ENCODE measurements at regions not wholly inside any gene's neighbourhood (a gene's known extent, or its start where the extent isn't known, plus 50 kb on each side); places are given as distances from the start of the nearest gene placed in this dataset.

- Histone ChIP-seq H3K4me1 (ENCODE audit: control insufficient read depth, insufficient read depth, low read length) (no peaks in the 10 kb centered on the region), H3K36me3 (ENCODE audit: control insufficient read depth, insufficient read depth, low read length) (no peaks in the 10 kb centered on the region), H3K9me3 (ENCODE audit: control insufficient read depth, low read length) (no peaks in the 10 kb centered on the region), H3K4me3 (ENCODE audit: low read length) (no peak overlapping the region), H3K27ac (ENCODE audit: low read depth, low read length) (no peak overlapping the region), H3K27me3 (ENCODE audit: control insufficient read depth, insufficient read depth, low read length, poor library complexity, severe bottlenecking) (no peaks in the 10 kb centered on the region), H3K9ac (ENCODE audit: extremely low read depth, low read length, poor library complexity, severe bottlenecking) (no peak overlapping the region)
- DNase-seq = peak; percentile 48
- no peak for TF ChIP-seq CTCF (conservative IDR thresholded peaks at IDR 0.05)
- no peaks in the 10 kb centered on the region for H3K4me1 Mint-ChIP-seq
- no peaks in the 10 kb centered on the region for H3K9me3 Mint-ChIP-seq
- 79 to 94% methylated on average over 3 to 4 of the region's 4 CpGs for WGBS, 2 experiments (ENCODE audit: insufficient coverage in 1 of 2, insufficient read length in 1 of 2)
- no peaks in the 10 kb centered on the region for H3K27me3 Mint-ChIP-seq (ENCODE audit: insufficient read depth)
- no peak overlapping the region for H3K4me3 Mint-ChIP-seq
- H3K27ac Mint-ChIP-seq = no peak overlapping the region
- H3K36me3 Mint-ChIP-seq (ENCODE audit: low read depth) = no peaks in the 10 kb centered on the region
Measured at GRCh38 chr5:99973779-99974178, 561.4 kb upstream of the FAM174A start.

DNA sequence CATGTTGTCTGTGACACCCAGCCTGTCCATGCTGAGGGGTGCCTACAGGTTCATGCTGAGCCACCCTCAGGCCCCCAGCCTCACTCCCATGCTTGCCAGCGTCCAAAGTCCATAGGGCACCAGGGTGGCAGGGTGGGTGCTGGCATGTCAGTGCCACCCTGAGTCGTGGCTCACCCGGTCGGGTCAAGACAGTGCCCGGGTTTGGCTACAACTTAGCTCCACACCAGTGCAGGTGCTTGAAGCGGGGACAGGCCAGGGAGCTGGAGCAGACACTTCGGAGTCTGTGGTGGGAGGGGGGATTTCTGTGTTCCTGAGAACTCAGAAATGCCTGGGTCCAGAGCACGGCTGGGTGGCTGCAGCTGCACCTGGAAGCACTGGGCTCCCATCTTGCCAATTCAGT lies 579.2 kb upstream of the FAM174A start:
- no peaks in the 10 kb centered on the region for H3K27me3 ChIP-seq (ENCODE audit: control insufficient read depth, insufficient read depth, low read length, poor library complexity, severe bottlenecking)
- Mint-ChIP-seq H3K4me1 (no peaks in the 10 kb centered on the region), H3K9me3 (no peaks in the 10 kb centered on the region), H3K4me3 (no peak overlapping the region), H3K27ac (no peak overlapping the region), H3K27me3 (ENCODE audit: insufficient read depth) (no peaks in the 10 kb centered on the region), H3K36me3 (ENCODE audit: low read depth) (no peaks in the 10 kb centered on the region)
- TF ChIP-seq CTCF (conservative IDR thresholded peaks at IDR 0.05) = no peak
- H3K27ac ChIP-seq (ENCODE audit: low read depth, low read length) = no peak overlapping the region
- no peak overlapping the region for H3K4me3 ChIP-seq (ENCODE audit: low read length)
- no peak for DNase-seq
- H3K4me1 ChIP-seq (ENCODE audit: control insufficient read depth, insufficient read depth, low read length) = no peaks in the 10 kb centered on the region
- H3K9ac ChIP-seq (ENCODE audit: extremely low read depth, low read length, poor library complexity, severe bottlenecking) = no peak overlapping the region
- WGBS, 2 experiments (ENCODE audit: insufficient coverage in 1 of 2, insufficient read length in 1 of 2) = 91 to 100% methylated on average over 3 to 8 of the region's 8 CpGs
- no peaks in the 10 kb centered on the region for H3K9me3 ChIP-seq (ENCODE audit: control insufficient read depth, low read length)
- H3K36me3 ChIP-seq (ENCODE audit: control insufficient read depth, insufficient read depth, low read length) = no peaks in the 10 kb centered on the region

GRCh38 chr5:99955006-99955405 lies 580.2 kb upstream of the FAM174A start:
- Histone ChIP-seq H3K9ac (ENCODE audit: extremely low read depth, low read length, poor library complexity, severe bottlenecking) (no peak overlapping the region), H3K9me3 (ENCODE audit: control insufficient read depth, low read length) (no peaks in the 10 kb centered on the region), H3K4me1 (ENCODE audit: control insufficient read depth, insufficient read depth, low read length) (no peaks in the 10 kb centered on the region), H3K36me3 (ENCODE audit: control insufficient read depth, insufficient read depth, low read length) (no peaks in the 10 kb centered on the region), H3K4me3 (ENCODE audit: low read length) (no peak overlapping the region), H3K27me3 (ENCODE audit: control insufficient read depth, insufficient read depth, low read length, poor library complexity, severe bottlenecking) (no peaks in the 10 kb centered on the region), H3K27ac (ENCODE audit: low read depth, low read length) (no peak overlapping the region)
- no peaks in the 10 kb centered on the region for H3K9me3 Mint-ChIP-seq
- no peaks in the 10 kb centered on the region for H3K27me3 Mint-ChIP-seq (ENCODE audit: insufficient read depth)
- WGBS, 2 experiments (ENCODE audit: insufficient coverage in 1 of 2, insufficient read length in 1 of 2) = 92 to 100% methylated on average over 7 to 10 of the region's 10 CpGs
- no peak for TF ChIP-seq CTCF (conservative IDR thresholded peaks at IDR 0.05)
- no peak overlapping the region for H3K4me3 Mint-ChIP-seq
- no peak for DNase-seq
- no peak overlapping the region for H3K27ac Mint-ChIP-seq
- H3K4me1 Mint-ChIP-seq = no peaks in the 10 kb centered on the region
- no peaks in the 10 kb centered on the region for H3K36me3 Mint-ChIP-seq (ENCODE audit: low read depth)

All from endodermal cell (in vitro differentiated cells).